Neural progenitor cell (in vitro differentiated cells): ENCODE measurements at regions not wholly inside any gene's neighbourhood (a gene's known extent, or its start where the extent isn't known, plus 50 kb on each side); places are given as distances from the start of the nearest gene placed in this dataset.
"Not testable (repeated sequence)": the region's sequence is repeated elsewhere in the genome, so short reads cannot be mapped to it uniquely, and the experiment has no call there.

Source experiments
- DNase-seq: peaks from one replicate; pipeline ENCODE4 v3.0.0-alpha.2; 2016; ENCODE audit warnings: low spot score
- H2AFZ ChIP-seq: fragments of 200-600 bp; sonication (generic); replicated peaks from 2 replicates; pipeline ENCODE4 v1.6.1; 2016; ENCODE audit warnings: antibody characterized with exemption
- H3F3A ChIP-seq: fragments of 200-600 bp; sonication (generic); 2 replicates; pipeline ENCODE4 v1.6.1; 2016; ENCODE audit warnings: antibody characterized with exemption, low read depth
- H3K27ac ChIP-seq: fragments of 200-600 bp; sonication (generic); 2 replicates; pipeline ENCODE4 v1.5.1; 2016; ENCODE audit warnings: mild to moderate bottlenecking
- H3K27me3 ChIP-seq: fragments of 200-600 bp; sonication (generic); 2 replicates; pipeline ENCODE4 v1.6.1; 2016; ENCODE audit warnings: mild to moderate bottlenecking, moderate library complexity
- H3K36me3 ChIP-seq: fragments of 200-600 bp; sonication (generic); 2 replicates; pipeline ENCODE4 v1.5.1; 2016
- H3K4me1 ChIP-seq: fragments of 200-600 bp; sonication (generic); 2 replicates; pipeline ENCODE4 v1.6.1; 2016; ENCODE audit warnings: mixed run types
- H3K4me2 ChIP-seq: fragments of 200-600 bp; sonication (generic); 2 replicates; pipeline ENCODE4 v1.6.1; 2016
- H3K4me3 ChIP-seq: fragments of 200-600 bp; sonication (generic); 2 replicates; pipeline ENCODE4 v1.5.1; 2016
- H3K79me2 ChIP-seq: fragments of 200-600 bp; sonication (generic); 2 replicates; pipeline ENCODE4 v1.6.1; 2016; ENCODE audit warnings: low read depth
- H3K9ac ChIP-seq: fragments of 200-600 bp; sonication (generic); 2 replicates; pipeline ENCODE4 v1.6.1; 2016
- H3K9me3 ChIP-seq: fragments of 200-600 bp; sonication (generic); 2 replicates; pipeline ENCODE4 v1.5.1; 2016; ENCODE audit warnings: low read depth
- H4K20me1 ChIP-seq: fragments of 200-600 bp; sonication (generic); 2 replicates; pipeline ENCODE4 v1.6.1; 2016; ENCODE audit warnings: low read depth
- H3K27ac Mint-ChIP-seq: 3 replicates; pipeline ENCODE4 v1.8.0; 2021; ENCODE audit warnings: mixed read lengths
- H3K27me3 Mint-ChIP-seq: 2 replicates; pipeline ENCODE4 v1.8.0; 2022; ENCODE audit warnings: low read depth, mild to moderate bottlenecking, inconsistent platforms, moderate library complexity, mixed read lengths; ENCODE audit not compliant: insufficient read depth
- H3K36me3 Mint-ChIP-seq: 3 replicates; pipeline ENCODE4 v1.8.0; 2021; ENCODE audit warnings: mixed read lengths
- H3K4me1 Mint-ChIP-seq: 3 replicates; pipeline ENCODE4 v1.8.0; 2021; ENCODE audit warnings: mixed read lengths
- H3K4me3 Mint-ChIP-seq: 3 replicates; pipeline ENCODE4 v1.8.0; 2021; ENCODE audit warnings: mild to moderate bottlenecking, moderate library complexity, mixed read lengths
- H3K9me3 Mint-ChIP-seq: 3 replicates; pipeline ENCODE4 v1.8.0; 2020; ENCODE audit warnings: mixed read lengths
- CTCF ChIP-seq: fragments of 200-600 bp; sonication (generic); IDR thresholded peaks from 2 replicates; pipeline ENCODE4 v1.5.1; 2017; ENCODE audit warnings: antibody characterized with exemption, mild to moderate bottlenecking
- EZH2 ChIP-seq: fragments of 200-600 bp; sonication (generic); IDR thresholded peaks from 2 replicates; pipeline ENCODE4 v1.6.1; 2017; ENCODE audit warnings: antibody characterized with exemption, mild to moderate bottlenecking, moderate library complexity
- EZH2phosphoT487 ChIP-seq: fragments of 200-600 bp; sonication (generic); IDR thresholded peaks from 2 replicates; pipeline ENCODE4 v1.6.1; 2017; ENCODE audit warnings: antibody characterized with exemption

GRCh38 chr11:14588681-14589080 is 54.9 kb upstream of the PDE3B start:
- H4K20me1 ChIP-seq, result no peaks in the 10 kb centered on the region
- no peak overlapping the region for H3K27ac Mint-ChIP-seq

DNA sequence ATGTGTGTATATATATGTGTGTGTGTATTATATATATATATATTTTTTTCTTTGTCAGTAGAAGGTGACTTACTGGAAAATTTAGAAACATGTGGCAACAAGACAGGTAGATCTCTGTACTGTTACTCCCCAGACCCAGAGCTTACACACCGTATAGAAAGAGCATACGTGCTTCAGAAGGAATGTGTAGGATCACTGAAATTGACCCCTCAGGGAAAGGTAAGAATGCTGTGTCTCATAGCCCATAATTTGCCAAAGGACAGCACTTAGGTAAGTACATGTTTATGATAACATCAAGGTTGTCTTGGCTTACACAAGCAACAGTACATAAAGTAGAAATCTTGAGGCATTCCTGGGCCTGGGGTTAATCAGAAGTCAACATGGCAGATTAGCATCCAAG is 54.2 kb upstream of the PDE3B start:
- peaks cover 6% of the 10 kb centered on the region for H3K4me1 Mint-ChIP-seq
- no peak for DNase-seq
- Histone ChIP-seq H3K27ac (no peak overlapping the region), H3K9ac (no peak overlapping the region), H3F3A (peaks cover 5% of the 10 kb centered on the region), H3K4me3 (no peak overlapping the region), H2AFZ (no peak overlapping the region), H3K4me1 (no peaks in the 10 kb centered on the region), H3K4me2 (no peak overlapping the region), H3K9me3 (no peaks in the 10 kb centered on the region), H3K27me3 (no peaks in the 10 kb centered on the region), H3K79me2 (no peaks in the 10 kb centered on the region), H3K36me3 (no peaks in the 10 kb centered on the region), H4K20me1 (no peaks in the 10 kb centered on the region)
- no peak for TF ChIP-seq EZH2
- H3K27me3 Mint-ChIP-seq, result no peaks in the 10 kb centered on the region
- H3K36me3 Mint-ChIP-seq, result peaks cover 9% of the 10 kb centered on the region
- no peak overlapping the region for H3K27ac Mint-ChIP-seq
- no peak overlapping the region for H3K4me3 Mint-ChIP-seq
- H3K9me3 Mint-ChIP-seq, result peaks cover 3% of the 10 kb centered on the region

More at GRCh38 chr11:14588681-14589080, 54.9 kb upstream of the PDE3B start:
- no peaks in the 10 kb centered on the region for H3K79me2 ChIP-seq
- peaks cover 5% of the 10 kb centered on the region for H3F3A ChIP-seq
- no peaks in the 10 kb centered on the region for H3K4me1 ChIP-seq
- H3K27me3 ChIP-seq, result no peaks in the 10 kb centered on the region
- DNase-seq, result no peak
- H3K4me1 Mint-ChIP-seq, result peaks cover 7% of the 10 kb centered on the region
- TF ChIP-seq CTCF (no peak), EZH2 (no peak), EZH2phosphoT487 (no peak)
- H3K9me3 Mint-ChIP-seq, result peaks cover 3% of the 10 kb centered on the region
- no peak overlapping the region for H3K4me2 ChIP-seq
- no peak overlapping the region for H3K4me3 ChIP-seq
- no peak overlapping the region for H3K27ac ChIP-seq
- no peak overlapping the region for H3K9ac ChIP-seq
- peaks cover 9% of the 10 kb centered on the region for H3K36me3 Mint-ChIP-seq
- no peaks in the 10 kb centered on the region for H3K27me3 Mint-ChIP-seq
- H3K36me3 ChIP-seq, result no peaks in the 10 kb centered on the region
- no peak overlapping the region for H3K4me3 Mint-ChIP-seq
- no peaks in the 10 kb centered on the region for H3K9me3 ChIP-seq
- no peak overlapping the region for H2AFZ ChIP-seq

- H3F3A ChIP-seq, H3K27me3 ChIP-seq, H3K79me2 ChIP-seq, H3K4me2 ChIP-seq, H3K9me3 ChIP-seq, H3K9me3 Mint-ChIP-seq, H3K4me1 Mint-ChIP-seq, H3K27me3 Mint-ChIP-seq, DNase-seq, H3K4me3 Mint-ChIP-seq, H3K4me1 ChIP-seq, H3K27ac Mint-ChIP-seq, H3K9ac ChIP-seq, H3K4me3 ChIP-seq, H2AFZ ChIP-seq, H4K20me1 ChIP-seq, H3K36me3 ChIP-seq, H3K27ac ChIP-seq: not testable (repeated sequence)
- H3K36me3 Mint-ChIP-seq, result peaks cover 13% of the 10 kb centered on the region
Measured at GRCh38 chr11:14591046-14591445, 52.6 kb upstream of the PDE3B start.

DNA sequence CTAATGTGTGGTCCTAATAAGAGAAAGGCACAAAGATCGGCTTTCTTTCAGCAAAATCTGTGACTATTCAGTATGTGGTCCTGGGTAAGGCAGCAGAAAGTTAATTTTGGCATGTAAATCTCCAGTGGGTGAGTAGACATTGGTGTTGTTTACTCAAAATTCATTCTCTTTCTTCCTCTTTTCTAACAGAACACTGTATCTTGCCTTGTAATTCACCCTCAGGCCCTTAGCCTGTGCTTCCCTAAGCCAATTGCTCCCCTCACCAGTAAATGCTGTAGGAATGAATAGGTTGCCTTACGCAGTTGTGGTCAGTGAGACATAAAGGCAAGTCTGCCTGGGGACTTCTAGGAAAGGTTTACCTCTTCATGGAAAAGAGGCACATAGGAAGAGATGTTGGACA is 49.9 kb upstream of the PDE3B start:
- Histone ChIP-seq H3K4me2 (no peak overlapping the region), H3K27me3 (no peaks in the 10 kb centered on the region), H2AFZ (no peak overlapping the region), H3K27ac (no peak overlapping the region), H3K36me3 (no peaks in the 10 kb centered on the region), H3K4me3 (no peak overlapping the region), H3K9me3 (no peaks in the 10 kb centered on the region), H3K4me1 (no peaks in the 10 kb centered on the region), H3K9ac (no peak overlapping the region), H3F3A (no peaks in the 10 kb centered on the region), H4K20me1 (no peaks in the 10 kb centered on the region), H3K79me2 (no peaks in the 10 kb centered on the region)
- Mint-ChIP-seq H3K27ac (no peak overlapping the region), H3K27me3 (no peaks in the 10 kb centered on the region), H3K36me3 (peaks cover 16% of the 10 kb centered on the region), H3K4me3 (no peak overlapping the region), H3K9me3 (peaks cover 15% of the 10 kb centered on the region), H3K4me1 (no peaks in the 10 kb centered on the region)
- TF ChIP-seq EZH2phosphoT487 (no peak), CTCF (no peak), EZH2 (no peak)
- no peak for DNase-seq
